GM19455 (cell line): ENCODE measurements at regions not wholly inside any gene's neighbourhood (a gene's known extent, or its start where the extent isn't known, plus 50 kb on each side); places are given as distances from the start of the nearest gene placed in this dataset.

Experiments
- ATAC-seq: cut with Tn5 transposase; IDR thresholded peaks from one replicate; pipeline ENCODE4 v1.9.1; 2021; ENCODE audit not compliant: unreplicated experiment

DNA sequence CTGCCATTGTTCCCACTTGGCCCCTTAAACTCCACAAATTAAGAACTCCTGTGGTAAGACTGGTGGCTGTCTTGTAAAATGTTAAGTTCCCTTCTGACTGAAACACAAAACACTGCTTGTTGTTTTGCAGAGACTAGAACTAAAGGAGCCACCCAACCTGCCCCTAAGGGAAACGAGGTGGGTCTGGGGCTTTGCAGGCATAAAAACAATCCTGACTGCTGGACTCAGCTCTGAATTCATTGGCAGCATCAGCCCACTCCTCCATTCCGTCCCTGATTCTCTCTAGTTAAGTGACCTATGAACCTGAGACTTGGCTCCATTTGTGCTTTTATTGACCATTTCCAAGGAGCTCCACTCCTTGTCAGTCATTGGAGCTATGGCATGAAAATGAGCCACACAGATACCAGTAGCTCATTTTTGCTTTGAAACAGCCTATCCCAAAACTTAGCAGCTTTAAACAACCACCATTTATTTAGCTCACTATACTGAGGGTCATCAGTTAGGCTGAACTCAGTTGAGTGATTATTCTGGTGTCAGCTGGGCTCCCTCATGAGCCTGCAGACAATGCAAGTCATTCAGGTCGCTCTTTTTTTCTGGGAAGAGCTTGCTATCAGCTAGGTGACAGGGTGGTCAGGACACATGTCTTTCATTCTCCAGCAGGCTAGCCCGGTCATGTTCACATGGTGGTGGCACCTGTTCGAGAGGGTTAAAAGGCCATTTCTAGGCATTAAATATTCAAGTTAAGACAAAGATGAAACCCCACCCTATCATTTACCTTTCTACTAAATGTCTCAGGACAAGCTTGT lies 175.1 kb upstream of the CTNNB1 start:
- ATAC-seq = no peak

DNA sequence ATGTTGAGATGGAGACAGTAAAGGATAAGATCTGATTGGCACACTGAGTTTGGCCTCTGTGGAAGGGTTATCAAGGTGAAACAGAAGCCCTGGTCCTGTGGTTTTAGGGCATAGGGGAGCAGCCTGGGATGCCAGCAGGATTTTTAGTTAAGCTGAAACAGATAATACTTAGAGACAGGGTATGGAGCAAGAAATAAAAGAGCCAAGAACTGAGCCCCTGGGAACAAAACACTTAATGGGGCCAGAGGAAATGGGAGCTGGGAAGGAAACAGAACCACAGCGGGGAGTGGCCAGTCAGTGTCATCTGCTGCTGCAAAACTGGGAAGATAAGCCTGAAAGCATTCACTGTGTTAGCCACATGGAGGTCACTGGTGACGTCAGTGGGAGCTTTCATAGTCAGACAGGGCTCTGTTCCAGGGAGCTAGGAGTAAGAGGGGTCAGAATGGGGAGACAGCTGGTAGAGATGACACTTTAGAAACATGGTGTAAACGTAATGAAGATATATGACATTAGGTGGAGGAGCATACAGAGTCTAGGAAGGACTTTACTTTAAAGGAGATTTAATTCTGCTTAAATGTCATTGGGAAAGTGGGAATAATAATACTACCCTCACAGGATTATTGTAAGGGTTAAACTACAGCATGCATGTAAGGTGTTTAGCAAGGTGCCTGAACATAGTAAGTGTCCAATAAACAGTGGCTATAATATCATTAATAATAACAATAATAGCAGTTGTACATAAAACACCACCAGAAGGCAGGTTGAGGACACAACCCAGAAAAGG lies 172.7 kb upstream of the CTNNB1 start:
- no peak for ATAC-seq

DNA sequence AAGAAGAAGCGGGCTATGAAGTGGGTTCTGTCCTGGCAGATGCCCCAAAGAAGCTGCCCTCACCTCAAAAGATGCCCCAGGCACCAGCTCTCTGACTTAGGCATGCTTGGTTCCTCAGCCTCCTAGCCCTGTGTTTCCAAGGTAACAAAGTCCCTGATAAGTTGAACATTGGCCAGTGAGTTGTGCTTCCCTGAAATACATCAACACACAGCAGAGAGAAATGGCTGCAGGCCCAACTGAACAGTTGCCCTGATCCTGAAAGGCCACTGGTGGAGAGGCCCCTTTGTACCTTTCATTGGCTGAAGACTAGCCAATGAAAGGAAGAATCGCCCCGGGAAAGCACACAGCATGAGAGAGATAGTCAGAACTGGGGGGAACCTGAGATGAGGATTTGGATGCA lies 169.9 kb upstream of the CTNNB1 start:
- ATAC-seq = no peak

DNA sequence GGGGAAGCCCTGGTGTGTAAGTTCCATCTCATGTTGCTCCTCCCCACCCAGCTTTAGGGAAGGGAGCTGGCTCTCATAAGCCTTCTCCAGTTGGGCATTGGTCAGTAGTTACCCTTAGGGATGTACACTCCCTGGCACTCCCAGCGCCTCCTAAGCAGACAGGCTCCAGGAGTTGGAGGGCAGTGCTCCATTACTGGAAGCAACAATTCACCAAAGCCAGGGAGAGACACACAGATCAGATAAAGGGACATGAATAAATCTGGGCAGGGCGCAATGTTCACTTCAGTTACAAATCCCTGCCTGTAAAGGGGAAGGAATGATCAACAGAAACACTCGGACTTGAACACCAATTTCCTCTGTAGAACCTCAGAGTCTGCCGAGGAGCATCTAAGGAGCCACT lies 169.1 kb upstream of the CTNNB1 start:
- ATAC-seq = no peak

DNA sequence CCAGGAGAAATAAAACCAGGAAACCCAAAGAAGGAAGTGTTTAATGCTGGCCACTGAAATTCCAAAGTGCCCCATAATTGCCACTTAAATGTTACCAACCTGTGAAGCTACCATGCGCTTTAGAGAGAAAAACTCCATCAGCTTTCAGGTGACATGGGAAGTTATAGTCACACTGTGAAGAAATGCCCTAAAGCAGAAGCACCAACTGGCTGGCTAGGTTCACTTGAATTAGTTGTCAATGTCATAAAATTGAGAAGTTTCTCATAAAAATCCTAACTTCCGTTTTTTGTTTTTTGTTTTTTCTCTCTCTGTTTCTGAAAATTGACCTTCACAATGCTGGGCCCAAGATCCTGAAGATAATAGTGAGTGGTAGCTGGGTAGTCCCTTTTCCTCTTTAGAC lies 167.9 kb upstream of the CTNNB1 start:
- ATAC-seq = no peak

DNA sequence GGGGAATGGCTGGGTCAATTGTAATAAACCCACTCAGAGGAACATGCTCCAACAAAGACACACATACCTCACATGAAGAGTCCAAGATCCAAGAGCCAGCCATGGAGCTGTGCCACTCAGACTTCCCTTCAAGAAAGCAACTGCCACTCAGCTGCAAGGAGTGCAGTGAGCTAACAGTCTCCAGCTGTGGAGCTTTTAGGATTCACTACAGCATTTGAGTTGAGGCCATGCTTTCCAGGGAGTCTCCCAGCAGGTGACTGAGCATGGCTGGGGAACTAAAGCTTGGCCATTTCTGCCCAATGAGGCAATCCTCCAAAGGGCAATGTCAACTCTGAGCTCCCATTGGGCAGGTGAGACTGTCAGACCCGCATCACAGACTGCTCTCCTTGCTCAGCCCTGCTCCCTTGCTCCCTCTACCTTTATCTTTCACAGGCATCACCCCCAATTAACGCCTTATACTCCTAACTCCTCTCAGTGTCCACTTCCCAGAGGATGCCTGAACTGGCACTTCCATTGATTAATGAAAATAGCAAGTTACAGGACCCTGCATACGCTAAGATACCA lies 165.3 kb upstream of the CTNNB1 start:
- ATAC-seq = no peak

DNA sequence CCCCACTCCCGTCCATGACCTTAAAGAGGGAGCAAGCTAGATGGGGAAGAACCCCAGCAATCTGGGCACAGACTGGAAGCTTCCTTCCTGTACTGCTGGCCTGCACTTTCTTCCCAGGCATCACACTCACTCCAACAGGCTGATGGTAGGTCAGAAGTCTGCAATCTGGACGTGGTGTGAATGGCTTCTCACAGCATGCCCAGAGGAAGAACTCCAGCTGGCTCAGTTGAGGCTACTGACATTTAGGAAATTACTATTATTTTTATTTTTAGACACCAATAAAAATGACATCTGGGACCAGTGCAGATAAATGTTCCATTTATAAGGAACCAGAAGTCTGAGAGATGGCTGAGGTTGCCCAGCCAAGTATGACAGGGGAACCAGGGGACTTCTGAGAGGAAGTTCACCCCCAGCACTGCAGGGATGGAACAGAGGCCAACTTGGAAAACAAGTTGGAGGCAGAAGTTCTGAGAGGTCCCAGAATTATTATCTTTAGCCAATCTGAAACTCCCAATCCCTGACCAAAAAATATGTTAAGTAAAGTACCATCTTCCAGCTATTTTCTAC lies 163.8 kb upstream of the CTNNB1 start:
- ATAC-seq = no peak

DNA sequence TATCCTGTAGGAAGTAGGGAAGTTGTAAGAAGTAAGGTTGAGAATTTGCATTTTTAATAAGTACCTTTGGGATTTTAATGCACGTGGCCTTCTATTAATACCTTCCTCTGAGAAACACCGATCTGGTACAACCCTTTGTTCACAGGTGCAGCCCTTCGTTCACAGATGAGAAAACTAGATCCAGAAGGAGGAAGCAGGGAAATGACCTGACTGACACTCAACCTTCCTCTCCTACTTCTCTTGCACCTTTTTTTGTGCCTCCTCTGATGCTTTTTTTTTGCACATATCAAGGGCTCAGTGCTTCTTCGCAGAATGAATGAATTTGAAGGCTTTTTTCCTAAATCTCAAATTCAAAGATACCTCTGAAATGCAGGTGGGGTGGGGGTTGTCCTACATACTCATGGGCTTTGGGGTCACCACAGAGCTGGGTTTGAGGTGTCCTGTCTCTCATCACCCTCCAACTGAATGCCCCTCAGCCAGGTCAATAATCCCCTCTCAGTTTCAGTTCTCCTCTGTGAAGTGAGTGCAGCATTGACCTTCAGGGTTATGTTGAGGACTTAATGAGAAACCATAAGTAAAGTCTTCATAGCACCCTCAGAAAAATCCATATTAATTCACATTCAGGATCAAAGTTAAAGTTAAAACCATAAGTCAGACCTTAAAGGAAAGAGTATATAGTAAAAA lies 161.5 kb upstream of the CTNNB1 start:
- no peak for ATAC-seq

DNA sequence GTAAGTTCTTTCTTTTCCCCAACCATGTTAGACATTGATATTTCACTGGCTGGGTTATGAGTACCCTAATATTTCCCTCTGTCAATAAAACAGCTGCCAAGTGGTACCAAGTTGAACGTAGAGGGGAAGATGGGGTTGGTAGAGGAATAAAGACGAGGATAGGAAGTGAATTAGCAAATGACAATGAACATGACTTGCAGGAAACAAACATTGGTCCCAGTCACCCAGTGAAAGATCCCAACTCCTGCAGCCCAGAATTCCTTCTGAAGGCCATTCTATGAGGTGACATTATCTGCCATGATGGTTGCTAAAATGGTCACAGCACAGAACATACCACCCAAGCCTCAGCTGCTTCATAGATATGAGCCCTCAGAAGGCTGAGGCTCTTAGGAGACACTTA lies 159.0 kb upstream of the CTNNB1 start:
- ATAC-seq = no peak

DNA sequence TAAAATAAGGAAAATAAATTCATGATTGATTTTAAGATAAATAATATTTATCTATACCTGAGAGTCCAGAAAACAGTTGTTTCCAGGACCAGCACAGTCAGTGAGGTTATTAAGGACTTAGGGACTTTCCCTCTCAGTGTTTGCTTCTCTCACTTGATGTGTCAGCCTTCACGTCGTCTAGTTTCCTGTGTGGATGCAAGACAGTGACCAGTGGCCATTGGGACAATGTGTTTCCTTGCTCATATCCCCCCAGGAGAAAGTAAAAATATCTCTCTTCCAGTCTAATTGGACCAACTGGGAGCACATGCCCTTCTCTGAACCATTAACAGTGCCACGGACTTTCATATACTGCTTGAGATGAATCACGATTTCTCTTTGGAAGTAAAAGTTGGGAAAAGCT lies 157.8 kb upstream of the CTNNB1 start:
- ATAC-seq = no peak

DNA sequence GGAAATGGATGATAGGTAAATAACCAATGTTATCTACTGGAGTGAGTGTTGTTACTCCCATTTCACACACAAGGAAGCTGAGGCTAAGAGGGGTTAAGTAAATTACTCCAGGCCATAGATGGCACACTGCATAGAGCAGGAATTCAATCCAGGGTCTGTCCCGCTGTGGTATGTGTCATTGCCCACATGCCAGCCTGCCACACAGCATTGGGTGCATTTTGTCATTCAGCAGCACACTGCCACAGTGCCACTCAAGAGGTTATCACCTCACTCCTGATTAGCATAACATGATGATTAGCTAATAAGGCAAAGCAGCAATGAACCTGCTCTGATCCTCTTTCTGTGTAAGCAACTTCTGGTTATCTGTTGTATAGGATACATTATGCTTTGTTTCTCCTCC lies 157.4 kb upstream of the CTNNB1 start:
- ATAC-seq = no peak

DNA sequence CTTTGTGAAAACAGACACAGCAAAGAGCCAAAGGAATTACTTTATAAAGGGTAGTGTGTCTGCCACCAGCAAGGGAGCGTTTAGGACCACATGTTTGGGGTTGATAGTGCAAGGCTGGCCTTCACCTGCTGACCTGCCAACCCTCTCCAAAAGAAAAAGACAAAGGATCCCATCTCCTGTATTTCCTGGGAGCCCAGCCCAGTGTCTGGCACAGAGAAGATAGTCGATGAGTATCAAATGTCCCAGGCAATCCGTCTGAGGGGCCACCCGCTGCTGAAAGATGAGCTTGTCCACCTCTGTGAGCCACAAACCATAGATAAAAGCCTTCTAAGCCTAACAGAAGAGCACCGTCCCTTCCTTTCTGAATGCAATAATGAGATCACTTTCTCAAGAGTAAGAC lies 154.8 kb upstream of the CTNNB1 start:
- ATAC-seq = no peak

DNA sequence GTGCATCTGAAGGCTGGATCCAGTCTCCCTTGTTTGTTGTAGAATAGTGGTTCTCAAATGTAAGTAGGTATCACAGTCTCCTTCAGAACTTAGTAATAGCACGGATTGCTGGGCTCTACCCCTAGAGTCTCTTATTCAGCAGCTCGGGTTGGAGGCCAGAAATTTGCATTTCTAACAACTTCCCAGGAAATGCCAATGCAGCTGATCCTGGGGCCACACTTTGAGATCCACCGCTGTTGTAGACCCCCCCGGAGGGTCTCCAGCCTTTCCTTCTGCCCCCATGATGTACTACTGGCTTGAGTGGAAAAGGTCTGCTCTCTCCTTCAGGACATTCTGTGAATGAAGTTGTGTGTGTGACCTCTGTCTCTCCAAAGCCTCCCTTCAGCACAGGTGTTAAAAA lies 153.8 kb upstream of the CTNNB1 start:
- no peak for ATAC-seq

DNA sequence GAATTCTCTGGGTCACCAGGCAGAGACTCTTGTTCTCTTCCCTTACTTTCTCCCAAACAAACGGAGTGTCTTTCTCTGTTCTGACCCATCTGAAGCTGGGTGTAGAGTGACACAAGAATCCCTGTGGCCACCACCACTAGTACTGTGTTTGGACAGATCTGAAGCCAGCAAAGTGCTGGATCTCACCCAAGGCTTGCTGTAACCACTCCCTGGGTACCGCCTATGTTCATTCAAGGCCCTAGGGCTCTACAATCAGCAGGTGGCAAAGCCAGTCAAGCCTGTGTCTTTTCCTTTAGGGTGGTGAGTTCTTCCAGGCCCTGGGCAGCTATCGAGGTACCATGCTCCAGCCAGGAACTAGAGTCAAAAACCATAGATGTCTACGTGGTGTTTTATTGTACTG lies 149.2 kb upstream of the CTNNB1 start:
- ATAC-seq = no peak

DNA sequence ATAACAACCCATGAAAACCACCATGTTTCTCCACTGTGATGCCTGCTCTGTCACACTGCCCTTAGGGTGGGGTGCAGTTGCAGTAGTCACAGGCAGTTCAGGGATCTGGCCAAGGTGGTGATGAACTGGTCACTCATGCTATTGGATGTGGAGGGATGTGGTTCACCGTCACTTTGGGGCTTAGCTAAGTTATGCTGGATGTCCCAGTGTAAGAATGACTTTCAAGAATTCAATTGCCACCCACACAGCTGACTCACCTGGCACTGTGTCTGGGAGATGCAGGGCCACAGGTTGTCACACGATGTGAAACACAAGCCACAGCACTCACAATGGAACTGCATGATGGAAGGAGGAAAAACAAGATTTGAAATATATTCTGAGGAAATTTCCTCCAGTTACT lies 146.1 kb upstream of the CTNNB1 start:
- ATAC-seq = no peak

DNA sequence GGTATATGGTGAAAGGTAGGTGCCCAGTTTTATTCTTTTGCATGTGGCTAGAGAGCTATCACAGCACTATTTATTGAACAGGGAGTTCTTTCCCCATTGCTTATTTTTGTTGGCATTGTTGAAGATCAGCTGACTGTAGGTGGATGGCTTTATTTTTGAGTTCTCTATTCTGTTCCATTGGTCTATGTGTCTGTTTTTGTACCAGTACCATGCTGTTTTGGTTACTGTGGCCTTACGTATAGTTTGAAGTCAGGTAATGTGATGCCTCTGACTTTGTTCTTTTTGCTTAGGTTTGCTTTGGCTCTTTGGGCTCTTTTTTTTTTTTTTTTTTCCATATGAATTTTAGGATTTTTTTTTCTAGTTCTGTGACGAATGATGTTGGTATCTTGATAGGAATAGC lies 139.2 kb upstream of the CTNNB1 start:
- no peak for ATAC-seq

DNA sequence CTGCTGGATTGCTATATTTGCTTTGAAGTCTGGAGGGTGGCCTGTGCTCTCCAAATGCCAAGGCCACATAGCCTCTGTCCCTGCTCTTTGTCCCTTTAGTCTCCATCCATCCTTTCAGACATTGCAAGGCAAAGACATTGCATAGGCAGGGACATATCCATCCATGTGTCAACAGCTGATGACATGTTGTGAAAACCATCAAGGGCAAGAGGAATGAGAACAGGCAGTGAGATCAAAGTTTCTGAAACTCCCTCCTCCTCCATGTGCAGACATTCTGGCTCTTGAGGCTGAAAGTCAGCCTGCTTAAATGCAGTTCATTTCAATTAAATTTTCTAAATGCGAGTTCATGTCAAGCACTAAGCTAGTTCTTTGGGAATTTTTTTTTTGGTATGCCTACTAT lies 135.2 kb upstream of the CTNNB1 start:
- no peak for ATAC-seq

DNA sequence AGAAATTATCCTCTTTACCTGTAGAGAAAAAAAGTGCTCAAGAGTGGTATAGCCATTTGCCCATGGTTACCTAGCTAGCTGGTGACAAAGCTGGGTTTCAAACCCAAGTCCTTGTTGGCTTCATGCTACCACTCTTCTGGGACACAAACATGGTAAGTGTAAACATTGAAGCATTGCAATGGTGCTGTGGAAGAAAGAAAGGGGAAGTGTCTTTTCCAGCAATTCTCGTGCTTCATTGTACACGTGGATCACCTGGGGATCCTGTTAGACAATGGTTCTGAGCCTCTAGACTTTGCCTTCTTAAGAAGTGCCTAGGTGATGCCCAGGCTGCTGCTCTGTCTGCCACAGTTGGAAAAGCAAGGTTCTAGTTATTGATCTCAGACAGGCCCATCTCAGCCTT lies 134.8 kb upstream of the CTNNB1 start:
- no peak for ATAC-seq

DNA sequence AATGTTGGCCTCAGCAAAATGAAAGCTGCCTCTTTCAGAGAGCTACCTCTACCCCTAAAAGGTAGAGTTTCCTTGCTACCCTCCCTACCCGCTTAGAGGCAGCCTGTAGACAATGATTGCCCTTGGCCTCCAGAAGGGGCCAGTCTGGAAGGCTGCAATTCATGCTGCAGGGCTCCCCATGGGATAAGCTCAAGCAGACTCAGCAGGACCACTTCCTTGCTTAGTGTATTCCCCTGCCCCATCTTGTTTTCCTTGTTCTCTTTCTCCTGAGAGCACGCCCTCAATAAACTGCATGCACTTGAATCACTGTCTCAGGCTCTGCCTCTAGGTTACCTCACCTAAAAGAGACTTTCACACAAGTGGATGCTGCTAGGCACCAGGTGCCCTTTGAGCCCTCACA lies 134.0 kb upstream of the CTNNB1 start:
- no peak for ATAC-seq

DNA sequence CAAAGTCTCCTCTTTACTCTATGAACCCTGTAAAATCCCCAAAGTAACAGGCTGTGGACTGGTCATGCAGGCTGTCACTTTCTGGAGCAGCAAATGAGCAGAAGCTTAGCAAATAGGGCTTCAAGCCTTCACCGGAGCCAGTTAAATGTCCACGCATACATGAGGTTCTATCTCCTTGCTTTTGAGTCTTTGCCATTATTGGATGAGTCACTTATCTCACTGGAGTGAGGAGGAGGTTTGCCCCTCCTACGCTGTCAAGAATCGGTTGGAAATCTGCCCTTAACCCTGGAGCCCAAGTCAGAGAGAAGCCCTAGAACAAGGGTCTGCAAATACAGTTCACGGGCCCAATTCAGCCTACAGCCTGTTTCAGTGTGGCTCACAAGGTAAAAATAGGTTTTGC lies 126.1 kb upstream of the CTNNB1 start:
- ATAC-seq = no peak

DNA sequence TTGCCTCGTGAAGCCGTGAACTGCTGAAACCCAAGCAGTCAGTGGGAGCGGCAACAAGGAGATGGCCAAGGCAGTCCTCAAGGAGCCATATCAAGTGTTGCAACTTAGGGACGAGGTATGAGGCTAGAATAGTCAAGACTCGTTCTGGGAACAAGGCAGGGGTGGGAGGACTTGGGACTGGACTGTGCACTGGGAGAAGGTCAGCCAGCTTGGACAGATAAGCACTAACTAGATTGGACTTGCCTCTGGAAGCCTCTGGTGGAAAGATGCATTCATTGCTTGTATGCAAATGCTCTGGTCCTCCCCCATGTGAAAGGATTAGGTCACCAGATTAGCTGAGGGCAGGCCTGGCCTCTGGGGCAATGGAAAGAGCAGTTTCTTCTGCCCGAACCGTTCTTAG lies 123.3 kb upstream of the CTNNB1 start:
- ATAC-seq = no peak
